Smooth muscle cell (in vitro differentiated cells): ENCODE measurements at regions not wholly inside any gene's neighbourhood (a gene's known extent, or its start where the extent isn't known, plus 50 kb on each side); places are given as distances from the start of the nearest gene placed in this dataset.

Experiments
- DNase-seq: peaks from one replicate; lab custom pipeline; 2025; ENCODE audit not compliant: unreplicated experiment; lab: John Stamatoyannopoulos, UW
- H2AFZ ChIP-seq: fragments of 200-600 bp; sonication (generic); 2 replicates; pipeline ENCODE4 v1.6.0; 2016; ENCODE audit warnings: antibody characterized with exemption, low read depth, mild to moderate bottlenecking
- H3F3A ChIP-seq: fragments of 200-600 bp; sonication (generic); 2 replicates; pipeline ENCODE4 v1.6.0; 2017; ENCODE audit warnings: antibody characterized with exemption, low read depth
- H3K27ac ChIP-seq: fragments of 200-600 bp; sonication (generic); 2 replicates; pipeline ENCODE4 v1.5.1; 2016; ENCODE audit warnings: low read depth, mild to moderate bottlenecking
- H3K27me3 ChIP-seq: fragments of 200-600 bp; sonication (generic); 2 replicates; pipeline ENCODE4 v1.6.1; 2016; ENCODE audit warnings: low read depth, mild to moderate bottlenecking
- H3K36me3 ChIP-seq: fragments of 200-600 bp; sonication (generic); 2 replicates; pipeline ENCODE4 v1.5.1; 2016; ENCODE audit warnings: low read depth
- H3K4me1 ChIP-seq: fragments of 200-600 bp; sonication (generic); 2 replicates; pipeline ENCODE4 v1.5.1; 2016; ENCODE audit warnings: low read depth
- H3K4me2 ChIP-seq: fragments of 200-600 bp; sonication (generic); 2 replicates; pipeline ENCODE4 v1.6.0; 2016; ENCODE audit warnings: mild to moderate bottlenecking
- H3K4me3 ChIP-seq: fragments of 200-600 bp; sonication (generic); 2 replicates; pipeline ENCODE4 v1.5.1; 2016; ENCODE audit warnings: mild to moderate bottlenecking
- H3K79me2 ChIP-seq: fragments of 200-600 bp; sonication (generic); 2 replicates; pipeline ENCODE4 v1.6.0; 2016; ENCODE audit warnings: low read depth, mild to moderate bottlenecking
- H3K9ac ChIP-seq: fragments of 200-600 bp; sonication (generic); 2 replicates; pipeline ENCODE4 v1.6.0; 2016; ENCODE audit warnings: low read depth
- H3K9me3 ChIP-seq: fragments of 200-600 bp; sonication (generic); replicated peaks from 2 replicates; pipeline ENCODE4 v1.5.1; 2016; ENCODE audit warnings: low read depth
- H4K20me1 ChIP-seq: fragments of 200-600 bp; sonication (generic); 2 replicates; pipeline ENCODE4 v1.6.0; 2016; ENCODE audit warnings: low read depth
- CTCF ChIP-seq: fragments of 200-600 bp; sonication (generic); IDR thresholded peaks from 2 replicates; pipeline ENCODE4 v1.5.1; 2017; ENCODE audit warnings: borderline replicate concordance, mild to moderate bottlenecking, antibody characterized with exemption; ENCODE audit not compliant: insufficient read depth, poor library complexity, severe bottlenecking
- WGBS: methylation state at CpG from one replicate; pipeline ENCODE4 v1.1.7; 2016; ENCODE audit warnings: low lambda C conversion rate; 5-methylcytosine and 5-hydroxymethylcytosine counted together

GRCh38 chr7:85950418-85950817 is 693.3 kb upstream of the GRM3 start:
- Histone ChIP-seq H3K36me3 (no peaks in the 10 kb centered on the region), H3K4me2 (no peak overlapping the region), H3K27ac (no peak overlapping the region), H3K4me3 (no peak overlapping the region), H3K4me1 (no peaks in the 10 kb centered on the region), H3F3A (no peaks in the 10 kb centered on the region), H3K79me2 (no peaks in the 10 kb centered on the region), H3K9ac (no peak overlapping the region), H3K9me3 (peaks cover 6% of the 10 kb centered on the region), H2AFZ (no peak overlapping the region), H4K20me1 (no peaks in the 10 kb centered on the region), H3K27me3 (no peaks in the 10 kb centered on the region)
- TF ChIP-seq CTCF: no peak
- WGBS: 89% methylated on average over 3 of the region's 3 CpGs
- no peak for DNase-seq

DNA sequence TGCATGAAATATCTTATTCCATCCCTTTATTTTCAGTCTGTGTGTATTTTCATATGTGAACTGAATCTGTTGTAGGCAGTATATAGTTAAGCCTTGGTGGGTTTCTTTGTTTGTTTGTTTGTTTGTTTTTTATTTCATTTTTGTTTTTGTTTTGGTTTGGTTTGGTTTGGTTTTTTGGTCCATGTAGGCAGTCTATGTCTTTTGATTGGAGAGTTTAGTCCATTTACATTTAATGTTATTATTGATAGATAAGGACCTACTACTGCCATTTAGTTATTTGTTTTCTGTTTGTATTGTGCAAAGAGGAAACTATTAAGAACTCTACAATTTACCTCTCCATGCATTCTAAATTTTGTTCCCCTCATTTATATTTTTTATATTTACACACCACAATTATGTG is 695.9 kb upstream of the GRM3 start:
- no peak for TF ChIP-seq CTCF
- no peak overlapping the region for H3K27ac ChIP-seq
- H4K20me1 ChIP-seq: no peaks in the 10 kb centered on the region
- no peaks in the 10 kb centered on the region for H3K36me3 ChIP-seq
- no peak overlapping the region for H2AFZ ChIP-seq
- H3K9ac ChIP-seq: no peak overlapping the region
- no peaks in the 10 kb centered on the region for H3K4me1 ChIP-seq
- no peaks in the 10 kb centered on the region for H3K79me2 ChIP-seq
- H3K27me3 ChIP-seq: no peaks in the 10 kb centered on the region
- peaks cover 6% of the 10 kb centered on the region for H3K9me3 ChIP-seq
- DNase-seq: no peak
- no peak overlapping the region for H3K4me3 ChIP-seq
- H3F3A ChIP-seq: no peaks in the 10 kb centered on the region
- H3K4me2 ChIP-seq: no peak overlapping the region

GRCh38 chr7:85940798-85941197 is 702.9 kb upstream of the GRM3 start:
- TF ChIP-seq CTCF: no peak
- no peak for DNase-seq
- H2AFZ ChIP-seq: no peak overlapping the region
- H3K4me2 ChIP-seq: no peak overlapping the region
- no peaks in the 10 kb centered on the region for H3K9me3 ChIP-seq
- H3K9ac ChIP-seq: no peak overlapping the region
- 91% methylated on average over 2 of the region's 2 CpGs for WGBS
- H3K27ac ChIP-seq: no peak overlapping the region
- no peaks in the 10 kb centered on the region for H3K36me3 ChIP-seq
- no peaks in the 10 kb centered on the region for H3K27me3 ChIP-seq
- H3F3A ChIP-seq: no peaks in the 10 kb centered on the region
- H3K79me2 ChIP-seq: no peaks in the 10 kb centered on the region
- no peaks in the 10 kb centered on the region for H3K4me1 ChIP-seq
- H3K4me3 ChIP-seq: no peak overlapping the region
- H4K20me1 ChIP-seq: no peaks in the 10 kb centered on the region

DNA sequence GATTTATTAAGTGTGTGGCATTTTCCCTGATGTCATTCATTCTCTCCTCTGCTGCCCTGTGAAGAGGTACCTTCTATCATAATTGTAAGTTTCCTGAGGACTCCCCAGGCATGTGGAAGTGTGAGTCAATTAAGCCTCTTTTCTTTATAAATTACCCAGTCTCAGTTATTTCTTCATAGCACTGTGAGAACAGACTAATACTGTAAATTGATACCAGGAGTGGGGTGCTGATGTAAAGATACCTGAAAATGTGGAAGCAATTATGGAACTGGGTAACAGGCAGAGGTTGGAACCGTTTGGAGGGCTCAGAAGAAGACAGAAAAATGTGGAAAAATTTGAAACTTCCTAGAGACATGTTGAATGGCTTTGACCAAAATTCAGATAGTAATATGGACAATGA is 711.8 kb upstream of the GRM3 start:
- no peak overlapping the region for H2AFZ ChIP-seq
- no peaks in the 10 kb centered on the region for H4K20me1 ChIP-seq
- no peak for DNase-seq
- 68% methylated on average over 1 of the region's 1 CpG for WGBS
- H3K27me3 ChIP-seq: no peaks in the 10 kb centered on the region
- H3K4me2 ChIP-seq: no peak overlapping the region
- no peaks in the 10 kb centered on the region for H3K9me3 ChIP-seq
- H3F3A ChIP-seq: no peaks in the 10 kb centered on the region
- H3K9ac ChIP-seq: no peak overlapping the region
- H3K27ac ChIP-seq: no peak overlapping the region
- no peaks in the 10 kb centered on the region for H3K79me2 ChIP-seq
- H3K36me3 ChIP-seq: no peaks in the 10 kb centered on the region
- TF ChIP-seq CTCF: no peak
- H3K4me3 ChIP-seq: no peak overlapping the region
- H3K4me1 ChIP-seq: no peaks in the 10 kb centered on the region
